Glutamatergic neuron (in vitro differentiated cells): ENCODE measurements at regions not wholly inside any gene's neighbourhood (a gene's known extent, or its start where the extent isn't known, plus 50 kb on each side); places are given as distances from the start of the nearest gene placed in this dataset.

Experiments used
- DNase-seq: peaks from one replicate; pipeline ENCODE4 v3.0.0; 2022
- H3K27ac Mint-ChIP-seq: one replicate; pipeline ENCODE4 v1.8.0; 2020; ENCODE audit warnings: mild to moderate bottlenecking, mixed read lengths, inconsistent platforms; ENCODE audit not compliant: unreplicated experiment
- H3K27me3 Mint-ChIP-seq: one replicate; pipeline ENCODE4 v1.8.0; 2020; ENCODE audit warnings: mild to moderate bottlenecking, moderate library complexity, mixed read lengths, inconsistent platforms; ENCODE audit not compliant: unreplicated experiment
- H3K36me3 Mint-ChIP-seq: one replicate; pipeline ENCODE4 v1.8.0; 2020; ENCODE audit warnings: mild to moderate bottlenecking, mixed read lengths, inconsistent platforms; ENCODE audit not compliant: unreplicated experiment
- H3K4me1 Mint-ChIP-seq: one replicate; pipeline ENCODE4 v1.8.0; 2020; ENCODE audit warnings: mild to moderate bottlenecking, low read depth, mixed read lengths, inconsistent platforms; ENCODE audit not compliant: unreplicated experiment
- H3K4me3 Mint-ChIP-seq: one replicate; pipeline ENCODE4 v1.8.0; 2020; ENCODE audit warnings: mild to moderate bottlenecking, mixed read lengths, inconsistent platforms; ENCODE audit not compliant: unreplicated experiment
- H3K9me3 Mint-ChIP-seq: one replicate; pipeline ENCODE4 v1.8.0; 2020; ENCODE audit warnings: mild to moderate bottlenecking, moderate library complexity, mixed read lengths, inconsistent platforms; ENCODE audit not compliant: unreplicated experiment
- CTCF ChIP-seq: fragments of 200-600 bp; sonication (generic); IDR thresholded peaks from one replicate; pipeline ENCODE4 v1.5.0; 2021; ENCODE audit not compliant: partially characterized antibody, unreplicated experiment

- H3K36me3 Mint-ChIP-seq: no peaks in the 10 kb centered on the region
- H3K4me3 Mint-ChIP-seq: no peak overlapping the region
- peaks cover 4% of the 10 kb centered on the region for H3K9me3 Mint-ChIP-seq
- H3K27me3 Mint-ChIP-seq: peaks cover 7% of the 10 kb centered on the region
- DNase-seq: no peak
- no peak overlapping the region for H3K27ac Mint-ChIP-seq
- H3K4me1 Mint-ChIP-seq: peaks cover 5% of the 10 kb centered on the region
- TF ChIP-seq CTCF: no peak
Measured at GRCh38 chr22:25361899-25362214, 142.4 kb downstream of the CRYBB2 start.

GRCh38 chr22:25362215-25362882 lies 142.9 kb downstream of the CRYBB2 start:
- peaks cover 4% of the 10 kb centered on the region for H3K9me3 Mint-ChIP-seq
- peaks cover 5% of the 10 kb centered on the region for H3K4me1 Mint-ChIP-seq
- peak; percentile 99 for TF ChIP-seq CTCF
- DNase-seq: peak; percentile 95
- H3K27me3 Mint-ChIP-seq: peaks cover 8% of the 10 kb centered on the region
- no peak overlapping the region for H3K4me3 Mint-ChIP-seq
- no peaks in the 10 kb centered on the region for H3K36me3 Mint-ChIP-seq
- H3K27ac Mint-ChIP-seq: no peak overlapping the region

GRCh38 chr22:25362883-25363240 lies 143.4 kb downstream of the CRYBB2 start:
- TF ChIP-seq CTCF: no peak
- no peaks in the 10 kb centered on the region for H3K36me3 Mint-ChIP-seq
- H3K4me3 Mint-ChIP-seq: no peak overlapping the region
- no peak for DNase-seq
- peaks cover 4% of the 10 kb centered on the region for H3K9me3 Mint-ChIP-seq
- H3K27me3 Mint-ChIP-seq: peaks cover 13% of the 10 kb centered on the region
- peaks cover 5% of the 10 kb centered on the region for H3K4me1 Mint-ChIP-seq
- H3K27ac Mint-ChIP-seq: no peak overlapping the region

GRCh38 chr22:25363474-25363873 lies 144.0 kb downstream of the CRYBB2 start:
- Mint-ChIP-seq H3K27ac (no peak overlapping the region), H3K27me3 (peaks cover 13% of the 10 kb centered on the region), H3K9me3 (peaks cover 4% of the 10 kb centered on the region), H3K4me1 (peaks cover 5% of the 10 kb centered on the region), H3K4me3 (no peak overlapping the region), H3K36me3 (no peaks in the 10 kb centered on the region)
- TF ChIP-seq CTCF: no peak
- peak; percentile 12 for DNase-seq

GRCh38 chr22:25364281-25364680 lies 144.8 kb downstream of the CRYBB2 start:
- Mint-ChIP-seq H3K36me3 (no peaks in the 10 kb centered on the region), H3K4me1 (peaks cover 9% of the 10 kb centered on the region), H3K9me3 (peaks cover 4% of the 10 kb centered on the region), H3K27ac (no peak overlapping the region), H3K4me3 (no peak overlapping the region), H3K27me3 (peaks cover 13% of the 10 kb centered on the region)
- peak; percentile 14 for DNase-seq
- no peak for TF ChIP-seq CTCF
